ENCODE measurements at regions not wholly inside any gene's neighbourhood (a gene's known extent, or its start where the extent isn't known, plus 50 kb on each side); places are given as distances from the start of the nearest gene placed in this dataset.

GRCh38 chr1:59229138-59229537 is 67.8 kb upstream of the FGGY start:
- no peak for TF ChIP-seq ZNF263 (CRISPR knock-in tag; IDR thresholded peaks at IDR 0.05; ENCODE audit: borderline replicate concordance)
- no peak for TF ChIP-seq EP300 (IDR thresholded peaks at IDR 0.05; ENCODE audit: low read length)
- no peak for TF ChIP-seq ZNF764 (CRISPR knock-in tag; IDR thresholded peaks at IDR 0.05; ENCODE audit: low read depth)
- TF ChIP-seq SRSF9 (IDR thresholded peaks at IDR 0.05; ENCODE audit: borderline replicate concordance, low read depth, low read length), result no peak
- no peak for TF ChIP-seq HNRNPH1 (optimal IDR thresholded peaks at IDR 0.05; ENCODE audit: low read depth, low read length)
- no peak for TF ChIP-seq MTF1 (CRISPR knock-in tag; IDR thresholded peaks at IDR 0.05; ENCODE audit: borderline replicate concordance)
- TF ChIP-seq RCOR1 (IDR thresholded peaks at IDR 0.05; ENCODE audit: borderline replicate concordance in 1 of 2, low read depth in 2 of 2, low read length in 2 of 2), result no peak
- no peak for TF ChIP-seq ZNF133 (CRISPR knock-in tag; IDR thresholded peaks at IDR 0.05)
- no peak for TF ChIP-seq ZNF431 (CRISPR knock-in tag; IDR thresholded peaks at IDR 0.05)
- no peak for TF ChIP-seq ZNF445 (CRISPR knock-in tag; IDR thresholded peaks at IDR 0.05; ENCODE audit: low read depth)
- no peak for TF ChIP-seq PHF20 (IDR thresholded peaks at IDR 0.05; ENCODE audit: partially characterized antibody)
- no peak for TF ChIP-seq POLR2A (conservative IDR thresholded peaks at IDR 0.05)
- no peak for TF ChIP-seq ZNF561 (CRISPR knock-in tag; conservative IDR thresholded peaks at IDR 0.05)
- TF ChIP-seq ZNF407 (IDR thresholded peaks at IDR 0.05; ENCODE audit: low read depth), result no peak
